Raji (cell line): ENCODE measurements at regions not wholly inside any gene's neighbourhood (a gene's known extent, or its start where the extent isn't known, plus 50 kb on each side); places are given as distances from the start of the nearest gene placed in this dataset.

Experiments
- POLR2A ChIP-seq: IDR thresholded peaks from 2 replicates; pipeline ENCODE4 v1.6.1; 2011; ENCODE audit warnings: low read depth, low read length, control low read depth; ENCODE audit not compliant: insufficient read depth

DNA sequence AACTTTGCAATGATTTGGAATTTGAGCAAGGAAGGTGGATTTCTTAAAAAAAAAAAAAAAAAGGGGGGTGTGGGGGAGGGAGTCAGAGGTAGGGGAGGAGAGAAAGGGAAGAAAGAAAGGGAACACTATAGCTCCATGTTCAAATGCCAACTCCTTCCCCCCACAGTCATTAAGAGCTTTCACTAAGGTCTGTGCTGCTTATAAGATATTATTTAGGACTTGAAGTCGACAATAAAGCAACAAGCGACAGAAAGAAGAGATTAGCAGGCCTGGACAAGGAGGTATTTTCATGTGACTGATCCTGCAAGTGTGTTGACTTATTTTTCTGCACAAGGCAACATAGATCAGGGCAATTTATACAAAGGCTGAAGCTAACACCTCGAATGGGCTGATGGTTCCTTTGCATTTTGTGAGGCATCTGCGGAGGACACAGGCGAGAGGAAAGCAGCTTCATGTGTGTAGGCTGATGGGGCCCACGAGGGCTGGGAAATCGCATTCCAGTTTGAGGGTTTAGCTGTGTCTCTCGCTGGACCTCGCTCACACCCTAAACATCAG lies 382.0 kb downstream of the SOX11 start:
- TF ChIP-seq POLR2A, result no peak

DNA sequence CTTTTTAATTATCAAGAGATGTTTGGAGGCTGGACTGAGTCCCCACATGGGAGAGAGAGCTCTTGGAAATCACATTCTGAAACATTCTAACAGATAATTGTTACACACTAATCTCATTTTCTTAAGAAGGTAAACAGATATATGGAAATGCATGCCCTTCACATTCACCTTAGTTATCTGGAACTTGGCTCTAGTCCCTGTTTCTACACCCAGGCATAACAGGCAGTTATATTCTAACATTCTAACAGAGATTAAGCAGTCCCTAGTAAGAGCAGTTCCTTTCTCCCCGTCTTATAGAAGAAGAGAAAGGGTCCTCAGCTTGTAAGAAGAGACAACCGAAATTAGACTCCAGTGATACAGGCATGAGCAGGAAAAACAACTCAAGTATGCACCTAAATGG lies 385.4 kb downstream of the SOX11 start:
- no peak for TF ChIP-seq POLR2A

DNA sequence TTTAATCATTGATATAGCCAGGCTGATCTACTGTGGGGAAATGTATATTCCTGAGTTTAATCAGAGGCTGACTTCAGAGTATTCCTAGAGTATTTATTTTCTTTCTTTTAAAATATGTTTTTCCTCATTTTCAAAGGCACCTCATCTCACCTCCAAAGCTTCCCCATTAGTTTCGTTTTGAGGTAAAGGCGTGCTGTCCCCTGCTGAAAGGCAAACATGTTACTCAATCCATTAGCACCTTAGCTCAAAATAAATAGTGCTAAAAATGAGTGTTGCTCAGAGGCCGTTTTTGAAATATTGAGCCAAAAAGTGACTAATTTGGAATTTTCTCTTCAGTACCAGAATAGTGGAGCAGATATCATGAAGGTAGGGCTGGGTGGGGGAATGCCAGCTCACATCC lies 386.2 kb downstream of the SOX11 start:
- no peak for TF ChIP-seq POLR2A

DNA sequence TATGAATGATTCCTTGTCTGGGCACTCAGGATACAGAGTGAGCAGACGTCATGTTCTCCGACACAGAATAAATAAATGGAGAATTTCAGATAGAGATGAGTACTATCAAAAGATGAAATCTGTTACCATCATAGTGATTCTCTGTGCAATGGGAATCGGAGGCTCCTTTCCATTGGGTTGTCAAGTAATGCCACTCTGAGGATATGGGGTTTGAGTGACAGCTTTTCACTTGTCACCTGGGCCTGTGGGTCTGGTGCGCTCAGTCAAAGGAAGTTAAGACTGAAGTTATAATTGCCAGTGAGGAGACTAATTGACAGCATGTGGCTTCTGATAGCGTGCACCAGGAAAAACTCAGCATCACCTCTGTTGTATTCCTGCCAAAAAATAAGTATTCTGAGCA lies 387.2 kb downstream of the SOX11 start:
- TF ChIP-seq POLR2A, result no peak

GRCh38 chr2:6080932-6081753 lies 389.0 kb downstream of the SOX11 start:
- no peak for TF ChIP-seq POLR2A

DNA sequence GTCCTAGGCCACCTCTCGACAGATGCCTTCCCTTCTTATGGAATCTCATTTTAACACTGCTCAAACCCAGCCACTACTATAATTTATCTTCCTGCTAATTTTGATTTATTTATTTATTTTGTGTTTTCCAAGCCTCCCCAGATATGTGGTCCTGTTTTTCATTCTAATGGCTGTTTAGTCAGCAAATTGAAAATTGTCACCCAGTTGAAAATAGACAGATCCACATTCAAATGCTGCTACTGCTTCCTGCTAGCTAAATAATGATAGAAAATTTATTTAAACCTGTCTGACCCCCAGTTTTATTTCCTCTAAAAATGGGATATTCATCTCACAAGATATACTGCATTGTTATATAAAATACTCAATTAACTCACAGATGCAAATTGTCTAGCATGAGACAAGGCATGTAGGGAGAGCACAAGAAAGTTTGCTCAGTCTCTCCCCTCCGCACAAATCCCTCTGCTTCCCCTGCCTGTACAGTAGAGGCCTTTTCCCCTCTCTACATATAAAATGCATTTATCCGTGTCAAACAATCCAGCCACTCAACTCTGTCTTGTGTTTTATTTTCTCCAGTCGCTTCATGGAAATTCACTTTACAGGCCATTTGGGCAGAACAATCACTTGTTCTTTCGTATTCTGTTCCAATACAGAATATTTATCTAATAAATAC lies 389.9 kb downstream of the SOX11 start:
- TF ChIP-seq POLR2A, result no peak

GRCh38 chr2:6082625-6083018 lies 390.4 kb downstream of the SOX11 start:
- TF ChIP-seq POLR2A, result no peak

- no peak for TF ChIP-seq POLR2A
These were observed 391.0 kb downstream of the SOX11 start for GRCh38 chr2:6083136-6083535.

GRCh38 chr2:6089474-6089873 lies 397.3 kb downstream of the SOX11 start:
- TF ChIP-seq POLR2A, result no peak

DNA sequence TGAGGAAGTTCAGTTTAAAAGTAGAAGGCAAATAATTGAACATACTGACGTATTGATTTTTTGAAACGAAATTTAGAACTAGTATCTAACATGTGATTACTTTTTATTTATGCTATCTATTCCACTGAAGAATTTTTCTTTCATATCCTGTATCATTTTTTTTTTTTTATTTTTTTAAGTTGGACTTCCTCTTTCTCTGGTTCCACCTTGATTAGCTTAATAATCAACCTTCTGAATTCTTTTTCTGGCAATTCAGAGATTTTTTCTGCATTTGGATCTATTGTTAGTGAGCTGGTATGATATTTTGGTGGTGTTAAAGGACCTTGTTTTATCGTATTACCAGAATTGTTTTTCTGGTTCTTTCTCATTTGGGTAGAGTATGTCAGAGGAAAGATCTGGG lies 411.2 kb downstream of the SOX11 start:
- TF ChIP-seq POLR2A, result no peak

DNA sequence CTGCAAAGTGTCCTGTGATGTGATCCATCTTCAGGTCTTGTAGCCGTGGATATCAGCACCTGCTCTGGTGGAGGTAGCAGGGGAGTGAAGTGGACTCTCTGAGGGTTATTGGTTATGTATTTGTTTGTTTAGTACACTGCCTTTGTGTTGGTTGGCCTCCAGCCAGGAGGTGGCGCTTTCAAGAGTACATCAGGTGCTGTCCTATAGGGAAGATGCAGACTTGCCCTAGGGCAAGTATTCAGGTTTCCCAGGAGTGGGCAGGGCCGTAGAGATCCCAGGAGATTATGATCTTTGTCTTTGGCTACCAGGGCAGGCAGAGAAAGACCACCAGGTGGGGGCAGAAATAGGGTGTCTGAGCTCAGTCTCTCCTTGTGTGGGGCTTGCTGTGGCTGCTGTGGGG lies 411.8 kb downstream of the SOX11 start:
- no peak for TF ChIP-seq POLR2A

DNA sequence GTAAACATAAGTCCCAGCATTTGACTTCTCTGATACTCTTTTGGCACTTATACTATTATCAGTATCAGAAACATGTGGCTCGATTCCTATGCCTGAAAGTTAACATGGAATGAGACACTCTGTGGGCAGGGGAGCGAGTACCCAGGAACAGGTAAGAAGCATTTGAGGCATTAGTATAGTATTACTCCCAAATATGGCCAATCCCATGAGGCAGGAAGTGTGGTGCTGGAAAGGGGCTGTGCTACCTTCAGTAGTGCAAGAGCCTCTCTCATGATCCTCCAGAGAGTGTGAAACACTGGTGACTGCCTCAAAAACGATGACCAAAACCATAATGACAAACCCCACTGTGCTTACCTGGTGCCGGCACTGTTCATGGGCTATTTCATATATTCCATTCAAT lies 415.1 kb downstream of the SOX11 start:
- no peak for TF ChIP-seq POLR2A

GRCh38 chr2:6109831-6110230 lies 417.6 kb downstream of the SOX11 start:
- no peak for TF ChIP-seq POLR2A

DNA sequence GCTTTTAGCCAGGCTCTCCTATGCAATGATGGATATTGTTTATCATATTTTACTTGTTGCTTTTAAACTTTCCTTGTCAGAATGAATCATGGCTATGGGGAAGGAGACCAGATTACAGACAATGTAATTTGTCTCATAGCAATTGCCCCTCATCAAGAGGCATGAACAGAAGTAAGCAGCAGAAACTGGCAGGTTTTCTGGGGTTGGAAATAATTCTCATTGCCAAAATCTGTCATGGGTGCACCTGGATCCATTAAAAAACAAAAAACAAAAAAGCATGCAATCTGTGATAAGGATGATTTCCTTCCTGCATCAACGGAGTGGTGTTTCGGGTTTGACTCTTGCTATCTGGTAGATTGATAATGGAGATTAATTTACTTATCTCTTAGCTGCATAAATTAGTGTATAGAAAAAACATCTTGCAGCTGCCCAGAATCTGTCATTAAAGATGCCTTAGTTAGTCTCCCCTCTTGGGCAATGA lies 419.6 kb downstream of the SOX11 start:
- TF ChIP-seq POLR2A, result no peak

GRCh38 chr2:6113786-6114185 lies 421.6 kb downstream of the SOX11 start:
- no peak for TF ChIP-seq POLR2A

GRCh38 chr2:6127718-6128117 lies 435.5 kb downstream of the SOX11 start:
- no peak for TF ChIP-seq POLR2A
